ENCODE measurements at regions not wholly inside any gene's neighbourhood (a gene's known extent, or its start where the extent isn't known, plus 50 kb on each side); places are given as distances from the start of the nearest gene placed in this dataset.

DNA sequence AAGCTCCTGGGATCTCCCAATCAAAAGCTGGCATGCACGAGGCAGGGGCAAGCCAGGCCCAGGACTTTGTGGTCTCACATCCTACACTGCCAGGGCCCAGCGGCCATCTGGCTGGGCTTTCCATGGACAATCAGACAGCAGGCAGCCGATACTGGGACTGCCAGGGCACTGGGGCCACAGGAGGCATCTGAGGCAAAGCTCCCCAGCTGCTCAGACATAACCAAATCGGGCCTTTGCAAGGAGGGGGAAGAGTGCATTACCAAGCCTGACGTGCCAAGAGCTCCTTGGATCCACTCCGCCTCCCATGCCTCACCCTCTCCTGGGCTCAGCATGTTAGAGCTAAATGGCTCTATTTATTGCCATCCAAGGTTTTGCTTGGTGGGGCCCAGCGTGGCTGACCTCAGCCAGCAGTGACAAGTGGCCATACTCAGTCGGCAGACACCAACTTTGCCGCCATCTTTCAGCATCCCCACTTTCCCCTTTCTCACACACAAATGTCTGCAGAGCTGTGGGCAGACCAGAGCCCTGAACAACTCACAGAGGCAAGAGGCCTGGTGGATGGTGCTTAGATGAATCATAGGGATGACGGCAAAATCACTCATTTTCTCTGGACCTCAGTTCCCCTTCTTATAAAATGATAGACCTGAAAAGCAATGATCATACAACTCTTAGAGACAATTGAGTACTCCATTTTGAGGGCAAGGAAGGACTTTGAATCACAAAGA is 200.8 kb downstream of the TTC32 start:
- TF ChIP-seq, protein P1, sequence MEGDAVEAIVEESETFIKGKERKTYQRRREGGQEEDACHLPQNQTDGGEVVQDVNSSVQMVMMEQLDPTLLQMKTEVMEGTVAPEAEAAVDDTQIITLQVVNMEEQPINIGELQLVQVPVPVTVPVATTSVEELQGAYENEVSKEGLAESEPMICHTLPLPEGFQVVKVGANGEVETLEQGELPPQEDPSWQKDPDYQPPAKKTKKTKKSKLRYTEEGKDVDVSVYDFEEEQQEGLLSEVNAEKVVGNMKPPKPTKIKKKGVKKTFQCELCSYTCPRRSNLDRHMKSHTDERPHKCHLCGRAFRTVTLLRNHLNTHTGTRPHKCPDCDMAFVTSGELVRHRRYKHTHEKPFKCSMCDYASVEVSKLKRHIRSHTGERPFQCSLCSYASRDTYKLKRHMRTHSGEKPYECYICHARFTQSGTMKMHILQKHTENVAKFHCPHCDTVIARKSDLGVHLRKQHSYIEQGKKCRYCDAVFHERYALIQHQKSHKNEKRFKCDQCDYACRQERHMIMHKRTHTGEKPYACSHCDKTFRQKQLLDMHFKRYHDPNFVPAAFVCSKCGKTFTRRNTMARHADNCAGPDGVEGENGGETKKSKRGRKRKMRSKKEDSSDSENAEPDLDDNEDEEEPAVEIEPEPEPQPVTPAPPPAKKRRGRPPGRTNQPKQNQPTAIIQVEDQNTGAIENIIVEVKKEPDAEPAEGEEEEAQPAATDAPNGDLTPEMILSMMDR (IDR thresholded peaks at IDR 0.05; ENCODE audit: low read depth, low read length), result no peak

DNA sequence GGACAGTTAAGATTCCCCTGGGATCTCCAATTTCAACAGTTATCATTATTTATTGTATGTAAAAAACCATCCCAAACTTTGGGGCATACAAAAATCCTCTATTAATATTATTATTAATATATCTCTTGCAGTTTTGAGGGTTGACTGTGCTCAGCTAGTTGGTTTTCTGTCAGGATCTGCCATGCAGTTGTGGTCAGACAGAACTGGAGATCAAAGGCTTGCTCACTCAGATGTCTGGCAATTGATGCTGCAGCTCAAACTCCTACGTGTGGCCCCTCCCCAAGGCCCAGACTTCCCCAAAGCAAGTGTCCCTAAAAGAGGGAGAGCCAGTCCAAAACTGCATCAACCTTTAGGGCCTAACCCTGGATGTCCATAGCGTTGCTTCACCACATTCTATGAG is 204.7 kb downstream of the TTC32 start:
- H3K4me3 ChIP-seq (ENCODE audit: low read depth, low read length), result no peak overlapping the region
- TF ChIP-seq, protein P1 (IDR thresholded peaks at IDR 0.05; ENCODE audit: low read depth, low read length), result no peak

More for the DNA sequence above, 200.8 kb downstream of the TTC32 start:
- H3K4me3 ChIP-seq (ENCODE audit: low read depth, low read length), result no peak overlapping the region

- TF ChIP-seq, protein P1 (IDR thresholded peaks at IDR 0.05; ENCODE audit: low read depth, low read length), result no peak
- no peak overlapping the region for H3K4me3 ChIP-seq (ENCODE audit: low read depth, low read length)
Measured at GRCh38 chr2:19695706-19696105, 206.1 kb downstream of the TTC32 start.

GRCh38 chr2:19691892-19692291 is 209.9 kb downstream of the TTC32 start:
- H3K4me3 ChIP-seq (ENCODE audit: low read depth, low read length), result no peak overlapping the region
- TF ChIP-seq, protein P1 (IDR thresholded peaks at IDR 0.05; ENCODE audit: low read depth, low read length), result no peak

DNA sequence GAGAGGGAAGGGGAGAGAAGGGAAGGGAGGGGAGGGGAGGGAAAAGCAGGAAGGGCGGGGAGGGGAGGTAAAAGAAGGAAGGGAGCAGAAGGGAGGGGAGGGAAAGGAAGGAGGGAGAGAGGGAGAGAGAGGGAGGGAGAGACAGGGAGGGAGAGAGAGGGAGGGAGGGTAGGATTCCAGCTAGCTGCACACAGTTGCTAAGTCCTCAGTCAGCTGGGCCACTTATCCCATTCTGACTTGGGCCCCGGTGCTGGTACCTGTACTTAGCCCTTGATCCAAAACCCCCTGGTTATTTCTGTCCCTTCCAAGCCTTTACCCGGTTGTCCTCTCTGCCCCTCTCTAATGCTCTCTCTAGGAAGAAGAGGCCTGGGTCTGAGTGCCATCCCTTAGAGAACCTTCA is 211.4 kb downstream of the TTC32 start:
- H3K4me3 ChIP-seq (ENCODE audit: low read depth, low read length), result no peak overlapping the region
- TF ChIP-seq, protein P1 (IDR thresholded peaks at IDR 0.05; ENCODE audit: low read depth, low read length), result no peak

- TF ChIP-seq, protein P1 (IDR thresholded peaks at IDR 0.05; ENCODE audit: low read depth, low read length), result no peak
Measured at GRCh38 chr2:19689646-19690168, 212.1 kb downstream of the TTC32 start.

DNA sequence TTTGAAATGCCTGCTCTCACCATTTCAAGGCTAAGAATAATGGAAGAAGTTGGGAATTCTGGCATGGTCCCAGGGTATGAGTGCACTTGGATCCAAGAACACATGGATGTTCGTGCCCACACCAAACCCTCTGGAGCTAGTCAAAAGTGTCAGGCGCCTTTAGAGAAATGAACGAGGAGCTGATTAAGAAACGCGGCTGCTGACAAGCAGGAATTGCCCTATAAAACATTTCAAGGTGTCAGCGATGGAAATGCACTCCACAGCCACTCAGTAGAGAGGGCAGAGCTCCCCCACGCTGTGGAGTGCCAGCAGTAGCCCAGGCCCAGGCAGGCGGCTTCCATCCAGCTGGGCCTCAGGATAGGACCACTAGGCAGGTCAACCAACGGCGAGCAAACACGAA is 213.7 kb downstream of the TTC32 start:
- H3K4me3 ChIP-seq (ENCODE audit: low read depth, low read length), result no peak overlapping the region
- TF ChIP-seq, protein P1 (IDR thresholded peaks at IDR 0.05; ENCODE audit: low read depth, low read length), result no peak

More at GRCh38 chr2:19689646-19690168, 212.1 kb downstream of the TTC32 start:
- no peak overlapping the region for H3K4me3 ChIP-seq (ENCODE audit: low read depth, low read length)

Measured in WI38 (cell line).